G401.6 (cell line): ENCODE measurements at regions not wholly inside any gene's neighbourhood (a gene's known extent, or its start where the extent isn't known, plus 50 kb on each side); places are given as distances from the start of the nearest gene placed in this dataset.

Experiments used
- FAIRE-seq: peaks from 2 replicates; lab custom pipeline; 2012; peaks lifted over from hg19 to GRCh38; lab: Jason Lieb, UNC

GRCh38 chr2:220935789-220936321, 636.2 kb downstream of the EPHA4 start:
- no peak for FAIRE-seq

- no peak for FAIRE-seq
Observed at GRCh38 chr2:220936641-220937197, 635.4 kb downstream of the EPHA4 start.

DNA sequence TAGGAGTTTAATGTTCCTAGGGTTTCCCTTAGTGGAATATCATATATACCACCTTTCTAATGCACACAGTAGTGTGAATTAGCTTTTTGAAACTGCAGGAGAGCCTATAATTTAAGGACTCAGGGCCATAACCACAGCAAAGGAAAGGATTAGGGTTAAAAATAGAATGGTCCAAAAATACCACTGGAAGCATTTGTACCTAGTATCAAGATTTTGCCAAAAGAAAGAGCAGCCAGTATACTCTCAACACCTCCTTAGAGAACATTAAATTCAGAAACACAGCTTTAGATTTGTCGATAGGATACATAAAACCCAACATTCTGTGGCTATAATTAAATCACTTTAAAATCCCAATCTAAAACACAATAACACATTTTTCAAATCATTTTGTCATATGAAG, 634.9 kb downstream of the EPHA4 start:
- no peak for FAIRE-seq

GRCh38 chr2:220940646-220941045, 631.5 kb downstream of the EPHA4 start:
- no peak for FAIRE-seq

GRCh38 chr2:220941683-220942082, 630.4 kb downstream of the EPHA4 start:
- no peak for FAIRE-seq

DNA sequence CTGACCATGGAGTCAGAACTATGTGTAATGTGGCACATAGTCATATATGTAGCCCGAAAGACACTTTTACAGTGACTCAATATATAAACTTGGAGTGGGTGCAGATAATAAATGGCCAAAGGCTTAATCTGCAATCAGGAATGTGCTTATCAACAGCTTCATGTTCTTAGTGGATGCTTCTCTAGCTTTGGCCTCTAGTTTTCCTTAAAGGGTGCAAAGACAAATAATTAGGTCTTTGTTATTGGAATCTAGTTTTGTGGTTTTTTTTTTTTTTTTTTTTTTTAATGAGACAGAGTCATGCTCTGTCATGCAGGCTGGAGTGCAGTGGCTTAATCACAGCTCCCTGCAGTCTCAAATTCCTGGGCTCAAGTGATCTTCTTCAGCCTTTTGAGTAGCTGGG, 625.6 kb downstream of the EPHA4 start:
- FAIRE-seq = no peak

DNA sequence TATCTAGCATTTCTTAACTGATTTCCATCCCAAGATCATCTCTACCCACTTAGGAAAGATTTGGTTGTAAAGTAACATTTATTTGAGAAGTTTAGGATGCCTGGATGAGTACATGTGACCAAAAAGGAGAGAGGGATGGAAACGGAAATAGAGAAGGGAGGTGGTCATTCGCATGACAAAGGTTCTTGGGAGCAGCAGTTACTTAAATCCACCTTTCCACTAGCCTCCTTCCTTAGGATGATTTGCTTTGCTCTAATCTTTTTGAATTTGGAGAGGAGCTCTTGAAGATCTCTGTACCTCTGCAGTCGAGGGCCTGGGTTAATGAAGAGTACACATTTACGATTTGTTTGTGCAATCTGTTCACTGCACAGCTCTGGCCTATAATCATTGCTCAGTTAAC, 623.5 kb downstream of the EPHA4 start:
- no peak for FAIRE-seq

DNA sequence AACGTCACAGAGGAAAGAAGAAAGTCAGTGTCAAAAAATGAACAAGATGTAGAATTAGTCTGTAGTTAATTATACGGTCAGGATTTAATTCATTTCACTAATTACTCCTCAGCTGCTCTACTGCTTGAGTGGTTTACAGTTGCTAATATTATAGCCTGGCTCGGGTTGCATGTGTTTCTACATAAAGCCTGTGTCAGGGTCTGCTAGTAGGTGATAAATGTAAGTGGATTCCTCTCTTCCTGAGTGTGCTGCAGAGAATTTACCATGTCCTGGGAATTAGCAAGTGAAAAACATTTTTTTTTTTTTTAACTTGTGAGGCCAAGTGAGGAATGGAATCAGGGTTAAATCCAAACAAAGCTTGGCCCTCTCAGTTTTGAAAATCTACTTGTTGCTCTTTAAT, 622.6 kb downstream of the EPHA4 start:
- FAIRE-seq = no peak

DNA sequence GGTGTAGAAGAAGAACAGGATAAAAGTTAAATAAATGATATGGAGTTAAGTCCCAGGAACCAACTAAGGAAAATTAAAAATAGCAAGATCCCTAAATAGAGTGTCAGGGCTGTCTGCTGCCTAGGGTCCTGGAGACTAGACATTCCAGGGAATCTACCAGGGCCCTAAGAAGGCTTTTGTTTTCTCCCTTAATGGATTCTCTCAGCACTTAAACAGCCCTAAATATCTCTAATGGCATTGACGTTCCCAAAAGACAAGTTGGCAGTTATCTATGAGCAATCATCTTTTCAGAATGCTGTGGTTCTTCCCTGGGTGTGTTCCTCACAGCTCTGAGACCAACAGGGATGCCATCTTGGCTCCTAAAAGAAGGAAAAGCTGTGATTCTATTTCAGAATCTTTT, 616.3 kb downstream of the EPHA4 start:
- no peak for FAIRE-seq

DNA sequence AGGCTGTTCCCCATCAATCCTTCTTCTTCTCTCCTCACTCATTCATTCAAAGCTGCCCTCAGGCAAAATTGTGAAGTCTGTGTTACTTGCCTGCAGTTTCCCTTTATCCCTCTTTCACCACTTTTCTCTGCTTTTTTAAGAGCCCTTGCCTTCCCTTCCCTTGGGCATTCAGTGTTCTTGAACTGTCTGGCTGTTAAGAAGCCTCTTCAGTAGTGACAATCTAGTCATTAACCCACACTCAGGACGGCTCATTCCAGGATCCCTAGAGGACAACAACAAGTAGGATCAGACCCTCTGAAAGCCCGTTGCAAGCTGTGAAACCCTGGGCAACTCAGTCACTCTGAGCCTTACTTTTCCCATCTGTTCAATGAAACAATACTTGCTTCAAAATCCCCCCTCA, 615.7 kb downstream of the EPHA4 start:
- no peak for FAIRE-seq

DNA sequence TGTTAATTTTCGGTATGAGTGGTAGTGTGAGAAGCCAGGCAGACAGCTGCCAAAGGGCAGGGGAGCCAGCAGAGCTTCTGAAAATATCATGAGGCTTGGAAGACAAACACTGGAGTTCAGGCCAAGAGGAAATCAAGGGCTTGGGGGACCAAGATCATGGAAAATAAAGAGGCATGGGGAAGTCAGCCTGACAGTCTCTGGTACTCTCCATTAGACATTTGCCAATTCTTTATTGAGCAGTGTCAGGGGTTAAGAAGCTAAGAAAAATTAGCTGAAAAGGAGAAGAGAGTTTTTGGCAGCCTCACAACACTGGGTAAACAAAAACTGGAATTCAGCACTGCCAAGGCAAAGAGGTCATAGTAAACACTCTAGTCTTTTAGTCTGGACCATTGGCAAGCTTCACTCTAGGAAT, 612.7 kb downstream of the EPHA4 start:
- FAIRE-seq = no peak

DNA sequence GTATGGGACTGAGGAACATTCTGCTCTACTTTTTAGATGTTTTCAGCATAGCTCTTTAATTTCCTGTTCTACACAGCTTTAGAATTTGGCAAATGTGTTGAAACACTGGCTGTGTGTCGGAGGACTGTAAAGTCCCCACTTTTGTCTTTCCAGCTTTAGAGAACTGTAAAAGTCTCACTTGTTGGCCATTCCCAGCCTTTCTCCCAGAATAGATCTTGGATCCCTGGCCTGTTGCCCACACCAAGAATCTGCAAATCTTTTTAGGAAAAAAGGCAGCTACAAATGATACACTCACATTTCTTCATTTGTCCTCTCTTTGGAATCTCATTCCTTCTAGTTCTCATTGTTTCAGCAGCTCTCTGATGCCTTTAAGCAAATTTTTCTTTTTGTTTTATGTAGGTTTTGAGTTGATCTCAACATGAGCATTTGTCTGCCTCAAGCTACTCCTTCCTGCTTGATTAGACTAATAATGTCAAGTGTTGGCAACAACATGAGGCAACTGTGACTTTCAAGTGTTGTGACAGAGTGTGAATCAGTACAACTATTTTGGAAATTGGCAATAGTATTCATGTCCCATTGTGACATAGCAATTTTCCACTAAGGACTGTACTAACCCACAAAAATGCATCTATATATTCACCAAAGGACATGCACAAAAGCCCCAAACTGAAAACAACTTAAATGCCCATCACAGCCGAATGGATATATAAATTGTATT, 610.8 kb downstream of the EPHA4 start:
- FAIRE-seq = no peak

GRCh38 chr2:220962556-220962955, 609.5 kb downstream of the EPHA4 start:
- no peak for FAIRE-seq

DNA sequence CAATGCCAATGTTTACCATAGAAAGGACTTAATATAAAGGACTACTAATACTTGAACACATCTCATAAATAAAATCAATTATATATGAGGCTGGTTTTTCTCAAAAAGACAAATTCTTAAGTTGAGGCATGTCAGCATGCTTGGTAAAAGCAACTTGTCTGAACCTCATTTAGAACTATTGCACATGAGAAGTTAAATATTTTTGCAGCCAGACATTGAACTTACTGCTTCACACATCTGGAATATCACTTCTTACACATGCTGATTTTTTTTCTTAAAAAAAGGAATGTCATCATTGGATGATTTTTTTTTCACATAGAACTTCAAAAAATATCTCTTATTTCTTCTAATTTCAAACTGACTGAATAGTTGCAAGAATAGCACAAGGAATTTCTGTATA, 609.0 kb downstream of the EPHA4 start:
- no peak for FAIRE-seq

GRCh38 chr2:220963930-220964329, 608.2 kb downstream of the EPHA4 start:
- no peak for FAIRE-seq

- FAIRE-seq = no peak
Observed at GRCh38 chr2:220966636-220967035, 605.5 kb downstream of the EPHA4 start.

GRCh38 chr2:220969348-220969747, 602.8 kb downstream of the EPHA4 start:
- no peak for FAIRE-seq

DNA sequence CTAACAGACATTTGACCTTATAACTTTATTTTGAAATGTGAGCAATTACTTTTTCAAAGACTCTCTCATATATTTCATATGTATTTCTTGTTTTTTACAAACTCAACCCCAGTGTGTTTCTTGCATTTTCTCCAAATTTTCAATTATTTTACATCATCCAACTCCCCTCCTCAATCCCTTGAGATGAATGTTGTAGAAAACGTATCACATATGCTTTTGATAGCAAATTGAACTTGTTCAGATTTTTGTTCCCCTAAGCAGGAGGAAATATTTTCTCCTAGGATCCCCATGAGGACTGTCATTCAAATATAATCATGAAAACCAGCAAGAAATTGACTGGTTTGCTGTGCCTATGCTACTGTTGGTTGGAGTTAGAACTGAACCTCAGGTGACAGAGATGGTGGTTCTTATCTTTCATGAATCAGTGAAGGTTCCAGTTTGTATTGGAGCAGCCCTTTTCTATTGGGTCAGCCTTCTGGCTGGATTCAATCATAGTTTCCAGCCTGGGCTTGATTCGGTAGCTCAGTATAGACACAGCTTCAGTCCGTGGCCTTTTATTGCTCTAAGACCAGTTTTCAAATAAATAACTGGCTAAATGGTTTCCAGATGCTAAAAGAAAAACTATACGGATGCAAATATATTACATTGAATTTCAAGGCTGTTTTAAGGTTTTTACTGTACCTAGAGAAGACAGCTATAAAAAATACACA, 591.0 kb downstream of the EPHA4 start:
- no peak for FAIRE-seq

GRCh38 chr2:220981926-220982325, 590.2 kb downstream of the EPHA4 start:
- FAIRE-seq = no peak

GRCh38 chr2:220985561-220985960, 586.5 kb downstream of the EPHA4 start:
- FAIRE-seq = no peak

GRCh38 chr2:220987839-220988238, 584.3 kb downstream of the EPHA4 start:
- FAIRE-seq = no peak

- FAIRE-seq = no peak
Observed at GRCh38 chr2:220991972-220992371, 580.1 kb downstream of the EPHA4 start.

- FAIRE-seq = no peak
Observed at GRCh38 chr2:220994846-220995245, 577.3 kb downstream of the EPHA4 start.

DNA sequence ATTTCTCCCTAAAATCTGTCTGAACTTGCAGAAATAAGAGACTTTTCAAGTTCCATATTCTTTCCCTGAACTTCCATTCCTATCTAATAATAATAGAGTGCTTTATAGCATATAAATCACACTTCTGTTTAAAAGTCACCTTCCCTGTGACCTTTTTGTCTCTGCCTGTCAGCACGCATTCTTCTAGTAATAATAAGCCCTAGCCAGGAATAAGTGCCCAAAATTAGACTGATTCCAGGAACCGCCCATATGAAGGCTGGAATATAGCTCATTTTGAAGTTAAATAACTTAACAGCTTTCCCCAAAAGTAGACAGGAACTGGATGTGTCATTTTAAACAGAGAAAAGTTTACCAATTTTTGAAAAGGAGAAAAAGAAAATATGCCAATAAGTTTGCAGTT, 576.5 kb downstream of the EPHA4 start:
- no peak for FAIRE-seq
